Breast epithelium (tissue), 4 donors: ENCODE measurements at regions not wholly inside any gene's neighbourhood (a gene's known extent, or its start where the extent isn't known, plus 50 kb on each side); places are given as distances from the start of the nearest gene placed in this dataset.

Experiments used
- DNase-seq, 2 donors: peaks; one replicate each; pipeline ENCODE4 v3.0.0-alpha.2; 2019; ENCODE audit warnings: low spot score in 2 of 2
- H3K27ac ChIP-seq, 2 donors: fragments of 200-600 bp; sonication (generic) in 1 of 2; one replicate each; pipeline ENCODE4 v1.5.1; 2016 to 2019; ENCODE audit warnings: mild to moderate bottlenecking in 1 of 2
- H3K27me3 ChIP-seq, 2 donors: fragments of 200-600 bp; sonication (generic) in 1 of 2; one replicate each; pipeline versions ENCODE4 v1.5.1 to v1.6.0; 2017 to 2019; ENCODE audit warnings: control low read depth in 1 of 2, mild to moderate bottlenecking in 1 of 2
- H3K36me3 ChIP-seq: fragments of 200-600 bp; one replicate; pipeline ENCODE4 v1.5.1; 2019
- H3K4me1 ChIP-seq, 2 donors: fragments of 200-600 bp; sonication (generic); one replicate each; pipeline ENCODE4 v1.5.1; 2016 to 2019; ENCODE audit warnings: control low read depth in 1 of 2
- H3K4me3 ChIP-seq, 3 donors: fragments of 200-600 bp; sonication (generic); 1 replicate in 2 of 3; 2 replicates in 1 of 3; pipeline ENCODE4 v1.5.1; 2016 to 2019; ENCODE audit warnings: mild to moderate bottlenecking in 3 of 3, moderate library complexity in 2 of 3
- H3K9me3 ChIP-seq, 2 donors: fragments of 200-600 bp; sonication (generic) in 1 of 2; one replicate each; pipeline ENCODE4 v1.5.1; 2016 to 2019; ENCODE audit warnings: control low read depth in 1 of 2
- CTCF ChIP-seq, 3 donors: fragments of 450-650 bp; IDR thresholded peaks; one replicate each; pipeline ENCODE4 v1.5.1; 2016 to 2017; ENCODE audit warnings: antibody characterized with exemption in 3 of 3, mild to moderate bottlenecking in 3 of 3, moderate library complexity in 3 of 3
- POLR2A ChIP-seq: fragments of 450-650 bp; IDR thresholded peaks from one replicate; pipeline ENCODE4 v1.6.1; 2016; ENCODE audit warnings: antibody characterized with exemption, mild to moderate bottlenecking, moderate library complexity
- POLR2AphosphoS5 ChIP-seq, 3 donors: sonication (generic); formaldehyde crosslinking; IDR thresholded peaks; one replicate each; pipeline ENCODE4 v1.6.1; 2017; ENCODE audit warnings: antibody characterized with exemption in 3 of 3
- intact Hi-C: fragments of 100-400 bp; cut with DNase I; formaldehyde crosslinking; loops from one replicate; pipeline ENCODE4 v1.15.1; 2023; ENCODE audit warnings: low total_unique reads

DNA sequence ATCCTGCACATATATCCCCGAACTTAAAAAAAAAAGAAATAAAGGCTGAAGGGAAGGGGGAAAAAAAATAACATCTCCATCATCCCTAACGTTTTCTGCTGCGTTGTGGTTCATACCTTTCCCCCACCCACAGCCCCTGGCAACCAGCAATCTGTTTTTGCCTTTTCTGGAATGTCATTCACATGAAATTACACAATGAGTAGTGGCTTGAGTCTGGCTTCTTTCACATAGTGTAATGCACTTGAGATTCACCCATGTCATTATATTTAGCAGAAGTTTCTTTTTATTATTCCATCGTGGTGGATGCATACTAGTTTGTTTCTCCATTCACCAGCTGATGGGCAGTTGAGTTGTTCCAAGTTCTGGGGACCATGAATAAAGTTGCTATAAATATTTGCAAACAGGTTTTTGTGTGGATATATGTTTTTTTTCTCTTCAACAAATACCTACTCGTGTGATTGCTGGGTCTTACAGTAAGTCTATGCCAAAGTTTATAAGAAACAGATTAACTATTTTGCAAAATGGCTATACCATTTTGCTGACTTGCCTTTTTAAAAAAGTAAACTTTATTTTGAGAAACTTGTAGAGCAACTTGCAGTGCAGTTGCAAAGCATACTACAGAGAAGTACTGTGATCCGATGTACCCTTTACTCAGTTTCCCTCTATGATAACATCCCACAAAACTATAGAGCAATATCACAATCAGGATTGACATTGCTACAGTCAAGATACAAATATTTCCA is 322.5 kb downstream of the LPIN1 start:
- Histone ChIP-seq H3K9me3 (no peaks in the 10 kb centered on the region), H3K4me1 (no peaks in the 10 kb centered on the region), H3K27ac (no peak overlapping the region), H3K27me3 (no peaks in the 10 kb centered on the region), H3K4me3 (no peak overlapping the region), H3K36me3 (no peaks in the 10 kb centered on the region)
- TF ChIP-seq POLR2AphosphoS5 (IDR thresholded peaks at IDR 0.05) (no peak), POLR2A (no peak), CTCF (IDR thresholded peaks at IDR 0.05) (no peak)
- DNase-seq = no peak
- intact Hi-C loops = loop anchor here (10.0 kb wide), 1 partner anchor 1884 kb away; no protein-coding TSS in a partner anchor

DNA sequence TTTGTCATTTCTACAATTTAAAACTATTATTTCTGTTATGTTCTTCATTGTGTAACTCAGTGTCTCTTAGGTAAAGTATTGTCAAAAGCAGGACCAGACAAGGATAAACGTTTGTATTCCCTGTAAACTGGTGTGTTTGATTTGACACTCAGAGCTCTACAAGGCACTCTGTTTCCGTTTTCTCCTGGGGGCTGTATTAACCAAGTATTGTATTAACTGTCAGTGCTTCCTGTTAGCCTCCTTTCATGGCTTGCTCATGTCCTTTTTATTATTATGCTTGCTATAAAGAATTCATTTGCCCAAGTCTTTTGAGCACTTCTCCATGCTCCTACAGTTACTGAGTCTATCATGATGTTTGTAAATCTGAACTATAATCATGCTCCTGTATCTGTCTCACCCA is 323.7 kb downstream of the LPIN1 start:
- Histone ChIP-seq H3K36me3 (no peaks in the 10 kb centered on the region), H3K4me1 (no peaks in the 10 kb centered on the region), H3K27me3 (no peaks in the 10 kb centered on the region), H3K9me3 (no peaks in the 10 kb centered on the region), H3K27ac (no peak overlapping the region), H3K4me3 (no peak overlapping the region)
- TF ChIP-seq POLR2AphosphoS5 (IDR thresholded peaks at IDR 0.05) (no peak), POLR2A (no peak), CTCF (IDR thresholded peaks at IDR 0.05) (no peak)
- intact Hi-C loops = no loop called here
- no peak for DNase-seq

GRCh38 chr2:12070581-12070980 is 324.1 kb downstream of the LPIN1 start:
- H3K27me3 ChIP-seq = no peaks in the 10 kb centered on the region
- H3K4me3 ChIP-seq = no peak overlapping the region
- H3K9me3 ChIP-seq = no peaks in the 10 kb centered on the region
- TF ChIP-seq CTCF (IDR thresholded peaks at IDR 0.05) = no peak
- no peak for TF ChIP-seq POLR2AphosphoS5 (IDR thresholded peaks at IDR 0.05)
- DNase-seq = no peak
- intact Hi-C loops = no loop called here
- H3K27ac ChIP-seq = no peak overlapping the region
- no peaks in the 10 kb centered on the region for H3K36me3 ChIP-seq
- no peaks in the 10 kb centered on the region for H3K4me1 ChIP-seq

DNA sequence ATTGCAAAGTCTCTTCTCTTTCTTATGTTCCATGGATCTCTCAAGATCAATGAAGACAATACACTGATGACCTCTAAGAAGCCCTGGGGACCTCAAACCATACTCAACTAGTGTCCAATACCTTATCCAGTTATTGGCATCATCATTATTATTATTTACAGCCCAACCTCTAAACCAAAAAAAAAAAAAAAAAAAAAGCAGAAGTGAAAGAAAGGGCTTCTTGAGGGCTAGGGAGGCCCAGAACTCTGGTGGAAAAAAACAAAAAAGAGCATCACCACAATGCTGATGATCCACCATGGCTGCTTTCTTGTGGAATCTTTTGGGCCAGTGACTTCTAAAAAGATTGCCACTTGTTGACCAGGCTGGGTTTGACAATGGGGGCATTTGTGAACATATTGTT is 324.9 kb downstream of the LPIN1 start:
- intact Hi-C loops = no loop called here
- TF ChIP-seq POLR2A (no peak), POLR2AphosphoS5 (IDR thresholded peaks at IDR 0.05) (no peak), CTCF (IDR thresholded peaks at IDR 0.05) (no peak)
- Histone ChIP-seq H3K27me3 (no peaks in the 10 kb centered on the region), H3K9me3 (no peaks in the 10 kb centered on the region), H3K36me3 (no peaks in the 10 kb centered on the region), H3K4me1 (no peaks in the 10 kb centered on the region), H3K27ac (no peak overlapping the region), H3K4me3 (no peak overlapping the region)
- DNase-seq = no peak

DNA sequence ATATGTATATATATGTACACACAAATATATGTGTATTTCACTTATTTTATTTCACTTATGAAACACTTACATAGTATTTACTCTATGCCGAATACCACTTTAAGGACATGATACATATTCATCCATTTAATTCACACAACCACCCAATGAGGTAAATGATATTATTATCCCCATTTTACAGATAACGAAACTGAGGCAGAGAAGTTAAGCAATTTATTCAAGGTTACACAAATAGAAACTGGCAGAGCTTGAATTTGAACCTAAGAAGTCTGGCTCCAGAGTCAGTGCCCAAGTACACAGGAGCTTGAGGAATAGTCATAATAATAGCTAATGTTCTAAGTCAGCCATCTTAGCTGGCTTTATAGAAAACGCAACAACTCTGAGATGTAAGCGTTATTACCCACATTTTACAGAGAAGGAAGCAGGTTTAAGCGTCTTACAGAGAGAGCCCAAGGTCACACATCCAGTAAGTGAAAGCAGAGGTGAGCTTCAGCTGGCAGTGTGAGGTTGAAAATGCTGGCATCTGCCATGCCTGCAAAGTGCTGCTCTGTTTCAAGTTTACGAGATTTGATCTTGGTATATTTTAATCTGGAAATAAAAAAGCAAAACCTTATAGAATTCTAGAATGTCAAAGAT is 326.9 kb downstream of the LPIN1 start:
- Histone ChIP-seq H3K27ac (no peak overlapping the region), H3K36me3 (no peaks in the 10 kb centered on the region), H3K27me3 (no peaks in the 10 kb centered on the region), H3K4me1 (no peaks in the 10 kb centered on the region), H3K4me3 (no peak overlapping the region), H3K9me3 (no peaks in the 10 kb centered on the region)
- intact Hi-C loops = no loop called here
- no peak for DNase-seq
- TF ChIP-seq CTCF (IDR thresholded peaks at IDR 0.05) (no peak), POLR2AphosphoS5 (IDR thresholded peaks at IDR 0.05) (no peak), POLR2A (no peak)
